HCT116 (cell line): ENCODE measurements at regions not wholly inside any gene's neighbourhood (a gene's known extent, or its start where the extent isn't known, plus 50 kb on each side); places are given as distances from the start of the nearest gene placed in this dataset.

Experiments used
- ATAC-seq: fragments of 200-7000 bp; cut with Tn5 transposase; 2 replicates; pipeline ENCODE4 v1.9.1; 2020; ENCODE audit warnings: mild to moderate bottlenecking, moderate library complexity
- BruUV-seq: library from RNA; stranded (reverse); fragments of 400-500 nt; replicated peaks from 2 replicates; lab custom pipeline; 2021; lab: Mats Ljungman, UMichigan
- CTCF ChIA-PET: fragments of 300-600 bp; sonication (Branson Sonifier 250); formaldehyde crosslinking; loops from one replicate; lab custom pipeline; 2021; ENCODE audit warnings: antibody characterized with exemption; lab: Charles Lee
- POLR2A ChIA-PET: fragments of 300-600, 350-600 bp; sonication (Branson Sonifier 250); formaldehyde crosslinking; loops from one replicate; lab custom pipeline; 2021; ENCODE audit warnings: antibody characterized with exemption; lab: Charles Lee
- RAD21 ChIA-PET, 2 experiments: fragments of 300-600 bp; sonication (Branson Sonifier 250); formaldehyde crosslinking; loops; one replicate each; lab custom pipeline; 2023; ENCODE audit warnings: low total read pairs in 2 of 2; ENCODE audit not compliant: uncharacterized antibody in 2 of 2, unreplicated experiment in 2 of 2, low non-redundant PET in 1 of 2; lab: Charles Lee
- DNase-seq: peaks from one replicate; pipeline ENCODE4 v3.0.0-alpha.2; 2010; ENCODE audit warnings: low read depth, low spot score
- H2AFZ ChIP-seq: fragments of 200-600 bp; shearing (Covaris generic), sonication (generic); 2 replicates; pipeline ENCODE4 v1.6.1; 2017; ENCODE audit warnings: low read depth, mixed run types, mixed read lengths, antibody characterized with exemption, low read length; ENCODE audit not compliant: poor library complexity, severe bottlenecking
- H3K27ac ChIP-seq: 2 replicates; pipeline ENCODE4 v1.5.1; 2012; ENCODE audit warnings: low read depth, low read length
- H3K27me3 ChIP-seq: fragments of 200-600 bp; sonication (generic); 2 replicates; pipeline ENCODE4 v1.6.1; 2016; ENCODE audit warnings: mixed run types, low read length, mixed read lengths; ENCODE audit not compliant: insufficient read depth
- H3K36me3 ChIP-seq, 2 experiments: fragments of 200-500 bp in 1 of 2; fragments of 200-600 bp in 1 of 2; sonication (Bioruptor generic) in 1 of 2; sonication (generic) in 1 of 2; 2 replicates each; pipeline versions ENCODE4 v1.5.1 to v1.6.1; 2014 to 2016; ENCODE audit warnings: low read length in 2 of 2, inconsistent platforms in 1 of 2, mixed read lengths in 1 of 2, mixed run types in 1 of 2; ENCODE audit not compliant: insufficient read depth in 2 of 2, control insufficient read depth in 1 of 2
- H3K4me1 ChIP-seq, 2 experiments: fragments of 200-600 bp in 1 of 2; sonication (generic) in 1 of 2; 2 replicates each; pipeline versions ENCODE4 v1.5.1 to v1.6.1; 2012 to 2017; ENCODE audit warnings: low read length in 2 of 2, inconsistent platforms in 1 of 2, mild to moderate bottlenecking in 1 of 2, mixed read lengths in 1 of 2, mixed run types in 1 of 2, moderate library complexity in 1 of 2; ENCODE audit not compliant: insufficient read depth in 2 of 2, control insufficient read depth in 1 of 2
- H3K4me2 ChIP-seq: fragments of 200-600 bp; sonication (generic); 2 replicates; pipeline ENCODE4 v1.6.1; 2017; ENCODE audit warnings: mixed run types, low read length, mixed read lengths
- H3K4me3 ChIP-seq, 2 experiments: fragments of 200-600 bp in 1 of 2; sonication (generic) in 1 of 2; replicated peaks in 1 of 2; 2 replicates each; pipeline ENCODE4 v1.5.1; 2011 to 2016; ENCODE audit warnings: low read length in 2 of 2, control low read depth in 1 of 2, low read depth in 1 of 2, mild to moderate bottlenecking in 1 of 2, mixed read lengths in 1 of 2, mixed run types in 1 of 2
- H3K79me2 ChIP-seq: fragments of 200-600 bp; sonication (generic); 2 replicates; pipeline ENCODE4 v1.6.1; 2017; ENCODE audit warnings: mild to moderate bottlenecking, mixed run types, low read length, moderate library complexity, mixed read lengths; ENCODE audit not compliant: insufficient read depth
- H3K9ac ChIP-seq: fragments of 200-600 bp; sonication (generic); 2 replicates; pipeline ENCODE4 v1.6.1; 2016; ENCODE audit warnings: low read length, mixed read lengths
- H3K9me2 ChIP-seq: fragments of 200-600 bp; sonication (generic), shearing (Covaris generic); 2 replicates; pipeline ENCODE4 v1.6.1; 2017; ENCODE audit warnings: mixed run types, mild to moderate bottlenecking, moderate library complexity; ENCODE audit not compliant: insufficient read depth
- H3K9me3 ChIP-seq, 2 experiments: fragments of 200-500 bp in 1 of 2; fragments of 200-600 bp in 1 of 2; sonication (Bioruptor generic) in 1 of 2; sonication (generic) in 1 of 2; 2 replicates each; pipeline ENCODE4 v1.6.1; 2014 to 2017; ENCODE audit warnings: low read length in 2 of 2, mixed read lengths in 2 of 2, inconsistent platforms in 1 of 2, low read depth in 1 of 2, mild to moderate bottlenecking in 1 of 2, mixed run types in 1 of 2, moderate library complexity in 1 of 2; ENCODE audit not compliant: control insufficient read depth in 1 of 2, insufficient read depth in 1 of 2
- H4K20me1 ChIP-seq: fragments of 200-600 bp; sonication (generic), shearing (Covaris generic); 2 replicates; pipeline ENCODE4 v1.6.1; 2017; ENCODE audit warnings: mixed run types, mild to moderate bottlenecking, moderate library complexity; ENCODE audit not compliant: insufficient read depth
- CBX3 ChIP-seq: IDR thresholded peaks from 2 replicates; pipeline ENCODE4 v1.6.1; 2012; ENCODE audit warnings: low read depth
- CEBPB ChIP-seq: IDR thresholded peaks from 2 replicates; pipeline ENCODE4 v1.6.1; 2012; ENCODE audit warnings: low read depth
- EGR1 ChIP-seq: IDR thresholded peaks from 2 replicates; pipeline ENCODE4 v1.6.1; 2012; ENCODE audit warnings: low read depth
- ELF1 ChIP-seq: IDR thresholded peaks from 2 replicates; pipeline ENCODE4 v1.6.1; 2012; ENCODE audit warnings: low read depth, borderline replicate concordance
- EZH2 ChIP-seq: fragments of 200-600 bp; sonication (generic); IDR thresholded peaks from 2 replicates; pipeline ENCODE4 v1.6.1; 2017; ENCODE audit warnings: antibody characterized with exemption, mixed run types
- FOSL1 ChIP-seq: IDR thresholded peaks from 2 replicates; pipeline ENCODE4 v1.6.1; 2012; ENCODE audit warnings: low read depth
- SRF ChIP-seq: IDR thresholded peaks from 2 replicates; pipeline ENCODE4 v1.6.1; 2012; ENCODE audit warnings: low read depth
- TCF7L2 ChIP-seq: IDR thresholded peaks from 2 replicates; pipeline ENCODE4 v1.7.0; 2011; ENCODE audit warnings: borderline replicate concordance, inconsistent platforms; ENCODE audit not compliant: insufficient read depth, insufficient read length; ENCODE audit errors: extremely low read depth
- ZFX ChIP-seq: fragments of 450-650 bp; IDR thresholded peaks from 2 replicates; pipeline ENCODE4 v1.6.1; 2017
- ZNF274 ChIP-seq: fragments of 200-500 bp; sonication (Bioruptor generic); IDR thresholded peaks from 2 replicates; pipeline ENCODE4 v1.6.1; 2014; ENCODE audit warnings: mild to moderate bottlenecking, low read depth, low read length, inconsistent platforms
- intact Hi-C: fragments of 100-400 bp; cut with micrococcal nuclease; formaldehyde crosslinking; loops from 2 replicates; pipeline ENCODE4 v1.10.0; 2022
- TF ChIP-seq, protein P1 (sequence below): IDR thresholded peaks from 2 replicates; pipeline ENCODE4 v1.6.1; 2012

DNA sequence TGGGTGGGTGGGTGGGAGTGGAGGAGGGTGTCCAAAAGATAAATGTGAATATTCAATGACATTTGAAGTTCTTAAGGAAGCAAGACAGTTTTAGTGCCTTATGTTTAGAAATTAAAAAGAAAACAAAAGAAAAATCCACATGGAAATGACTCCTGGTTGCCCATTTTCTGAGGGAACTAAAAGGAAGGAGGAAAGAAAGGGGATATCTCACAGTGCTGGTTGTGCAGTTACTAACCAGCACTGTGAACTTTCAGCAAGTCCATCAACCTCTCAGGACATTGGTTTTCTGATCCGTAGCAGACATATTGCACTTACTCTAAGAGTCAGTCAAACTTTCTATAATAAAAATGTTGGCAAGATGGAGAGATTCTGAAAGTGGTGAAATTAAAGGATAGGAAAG lies 431.0 kb upstream of the CLINT1 start (continued):
- TF ChIP-seq EZH2 (no peak), ZFX (no peak), FOSL1 (no peak), TCF7L2 (no peak), ZNF274 (no peak), SRF (no peak), ELF1 (no peak), CEBPB (no peak)
- TF ChIP-seq, protein P1, sequence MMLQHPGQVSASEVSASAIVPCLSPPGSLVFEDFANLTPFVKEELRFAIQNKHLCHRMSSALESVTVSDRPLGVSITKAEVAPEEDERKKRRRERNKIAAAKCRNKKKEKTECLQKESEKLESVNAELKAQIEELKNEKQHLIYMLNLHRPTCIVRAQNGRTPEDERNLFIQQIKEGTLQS, result no peak
- TF ChIP-seq, all 23 proteins: peak for 0

- Histone ChIP-seq H3K4me2 (no peak overlapping the region), H3K9me2 (no peaks in the 10 kb centered on the region), H3K27me3 (no peaks in the 10 kb centered on the region; the same call in 1 of the 2 replicates), H3K9me3 (no peaks in the 10 kb centered on the region), H3K36me3 (no peaks in the 10 kb centered on the region), H3K4me1 (no peaks in the 10 kb centered on the region), H3K9ac (no peak overlapping the region), H3K27ac (no peak overlapping the region), H2AFZ (no peak overlapping the region), H4K20me1 (no peaks in the 10 kb centered on the region), H3K79me2 (no peaks in the 10 kb centered on the region), H3K4me3 (no peak overlapping the region)
- ATAC-seq (no peak), DNase-seq (no peak)
- RAD21 ChIA-PET, result no interaction called here
- POLR2A ChIA-PET, result no interaction called here
- CTCF ChIA-PET, result no interaction called here
- no peak for TF ChIP-seq EZH2
- intact Hi-C loops, result no loop called here
- no TSS peak for BruUV-seq
These were observed 429.3 kb upstream of the CLINT1 start for GRCh38 chr5:158288272-158288657.

DNA sequence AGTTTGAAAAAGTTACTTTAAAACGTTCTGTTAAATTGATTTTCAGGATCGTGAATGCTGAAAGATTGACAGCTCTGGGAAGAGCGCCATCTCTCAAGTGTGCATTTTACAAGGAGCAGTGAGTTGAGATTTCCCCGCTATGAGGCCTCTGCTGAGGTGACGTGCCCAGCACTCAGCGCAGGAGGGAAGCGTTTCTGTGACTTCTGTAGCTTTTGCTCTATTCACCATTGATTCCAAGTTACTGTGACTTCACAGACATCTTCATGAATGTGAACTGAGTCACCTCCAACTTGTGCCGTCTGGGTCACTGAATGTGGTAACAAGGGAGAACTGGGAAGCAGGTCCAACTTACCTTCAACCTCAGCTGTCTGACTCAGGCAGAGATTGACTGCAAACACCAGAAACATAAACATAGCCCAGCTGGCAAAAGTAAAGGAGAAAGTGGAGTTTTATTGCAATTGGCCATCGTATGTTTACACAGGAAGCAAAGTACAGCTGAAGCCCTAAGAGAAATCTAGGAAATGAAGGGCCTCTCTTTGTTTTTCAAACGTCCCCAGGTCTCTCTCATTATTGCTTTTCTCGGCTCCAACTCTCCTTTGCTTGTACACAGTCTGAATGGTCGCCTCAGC lies 428.8 kb upstream of the CLINT1 start:
- no TSS peak for BruUV-seq
- H4K20me1 ChIP-seq, result no peaks in the 10 kb centered on the region
- no peak overlapping the region for H3K27ac ChIP-seq
- H3K36me3 ChIP-seq, result no peaks in the 10 kb centered on the region
- no peak overlapping the region for H2AFZ ChIP-seq
- no peaks in the 10 kb centered on the region; the same call in 1 of the 2 replicates for H3K27me3 ChIP-seq
- intact Hi-C loops, result no loop called here
- ChIA-PET POLR2A (no interaction called here), CTCF (no interaction called here), RAD21 (no interaction called here)
- H3K4me1 ChIP-seq, result no peaks in the 10 kb centered on the region
- no peak for TF ChIP-seq EGR1
- no peak for TF ChIP-seq CBX3
- TF ChIP-seq ZFX, result no peak
- H3K9me3 ChIP-seq, result no peaks in the 10 kb centered on the region
- no peak for ATAC-seq
- no peak for DNase-seq
- H3K4me2 ChIP-seq, result no peak overlapping the region
- no peaks in the 10 kb centered on the region for H3K79me2 ChIP-seq
- H3K9me2 ChIP-seq, result no peaks in the 10 kb centered on the region
- H3K4me3 ChIP-seq, result no peak overlapping the region
- no peak overlapping the region for H3K9ac ChIP-seq
